ENCODE measurements at regions not wholly inside any gene's neighbourhood (a gene's known extent, or its start where the extent isn't known, plus 50 kb on each side); places are given as distances from the start of the nearest gene placed in this dataset.
"Not testable (repeated sequence)": the region's sequence is repeated elsewhere in the genome, so short reads cannot be mapped to it uniquely, and the experiment has no call there.

DNA sequence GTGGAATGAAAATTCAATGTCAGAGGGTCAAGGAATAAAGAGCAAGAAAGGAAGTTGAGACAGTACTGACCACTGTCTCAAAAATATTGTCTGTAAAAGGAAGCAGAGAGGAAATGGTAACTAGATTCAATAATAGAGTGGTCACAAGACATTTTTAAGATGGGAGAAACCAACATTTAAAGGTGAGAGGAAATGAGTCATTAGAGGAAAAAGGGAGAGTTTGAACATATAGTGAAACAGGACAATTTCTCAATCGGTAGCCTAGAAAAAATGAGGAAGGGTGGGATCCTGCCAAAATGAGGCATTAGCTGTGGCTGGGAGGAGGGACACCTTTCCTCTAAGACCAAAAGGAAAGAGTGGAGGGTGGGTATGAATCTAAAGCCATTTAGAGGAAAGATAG lies 288.5 kb downstream of the SP3 start:
- DNase-seq = no peak

DNA sequence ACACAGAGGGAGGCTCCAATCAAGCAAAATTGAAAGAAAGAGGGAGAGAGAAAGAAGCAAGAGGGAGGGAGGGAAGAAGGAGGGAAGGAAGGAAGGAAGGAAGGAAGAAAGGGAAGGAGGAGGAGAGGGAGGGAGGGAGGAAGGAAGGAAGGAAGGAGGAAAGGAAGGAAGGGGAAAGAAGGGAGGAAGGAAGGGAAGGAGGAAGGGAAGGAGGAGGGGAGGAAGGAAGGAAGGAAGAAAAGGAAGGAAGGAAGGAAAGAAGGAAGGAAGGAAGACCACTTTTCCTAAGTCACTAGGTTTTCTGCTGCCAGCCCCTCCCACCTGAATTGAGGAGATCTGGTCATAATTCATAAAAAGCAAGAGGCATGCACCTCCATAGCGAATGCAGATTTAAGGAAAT lies 287.0 kb downstream of the SP3 start:
- DNase-seq = no peak

DNA sequence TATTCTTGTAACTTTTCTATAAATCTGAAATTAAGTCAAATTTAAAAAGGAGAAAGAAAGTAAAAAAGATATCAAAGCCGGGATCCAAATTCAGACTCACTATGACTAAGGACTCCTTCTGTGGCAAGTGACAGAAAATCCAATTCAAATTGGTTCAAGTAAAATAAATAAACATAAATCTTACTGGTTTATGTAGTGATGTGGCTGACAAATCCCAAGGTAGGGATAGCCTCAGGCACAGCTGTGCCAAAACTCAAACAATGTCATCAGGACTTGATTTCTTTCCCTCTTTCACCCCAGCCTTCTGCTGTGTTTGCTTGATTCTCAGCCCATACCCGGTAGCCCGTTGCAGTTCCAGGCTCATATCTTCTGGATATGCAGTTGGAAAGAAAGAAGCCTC lies 284.6 kb downstream of the SP3 start:
- no peak for DNase-seq

DNA sequence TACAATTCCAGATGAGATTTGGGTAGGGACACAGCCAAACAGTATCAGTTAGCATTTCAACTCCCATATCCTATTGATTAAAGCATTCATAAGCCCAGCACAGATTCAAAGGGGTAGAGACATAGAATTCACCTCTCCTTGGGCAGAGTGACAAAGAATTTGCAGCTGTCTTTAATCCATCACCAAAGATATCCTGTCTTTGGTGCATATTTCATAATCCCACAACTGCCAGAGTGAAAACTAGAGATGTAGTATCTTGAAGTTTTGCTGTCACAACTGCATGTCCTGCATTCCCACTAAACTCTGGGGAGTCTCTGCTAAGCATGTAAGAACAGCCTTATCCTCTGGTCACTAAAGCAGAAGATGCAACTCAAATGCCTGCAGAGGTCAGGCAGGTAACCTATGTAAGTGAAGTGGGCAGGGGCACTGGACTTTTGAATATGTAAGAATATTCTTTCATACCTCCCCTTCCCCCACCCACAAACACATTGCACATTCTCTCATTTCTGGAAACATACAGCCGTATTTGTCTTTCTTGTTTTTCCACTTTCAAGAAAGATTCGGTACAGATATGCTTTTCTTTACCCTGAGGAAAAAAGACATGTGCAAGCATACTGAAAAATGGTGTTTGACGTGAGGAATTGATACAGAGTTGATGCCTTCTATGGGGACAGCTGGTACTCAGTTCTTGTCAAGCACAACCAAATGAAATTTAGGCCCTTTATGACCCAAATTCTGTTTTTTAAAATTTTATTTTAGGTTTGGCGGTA lies 283.1 kb downstream of the SP3 start:
- DNase-seq = no peak

DNA sequence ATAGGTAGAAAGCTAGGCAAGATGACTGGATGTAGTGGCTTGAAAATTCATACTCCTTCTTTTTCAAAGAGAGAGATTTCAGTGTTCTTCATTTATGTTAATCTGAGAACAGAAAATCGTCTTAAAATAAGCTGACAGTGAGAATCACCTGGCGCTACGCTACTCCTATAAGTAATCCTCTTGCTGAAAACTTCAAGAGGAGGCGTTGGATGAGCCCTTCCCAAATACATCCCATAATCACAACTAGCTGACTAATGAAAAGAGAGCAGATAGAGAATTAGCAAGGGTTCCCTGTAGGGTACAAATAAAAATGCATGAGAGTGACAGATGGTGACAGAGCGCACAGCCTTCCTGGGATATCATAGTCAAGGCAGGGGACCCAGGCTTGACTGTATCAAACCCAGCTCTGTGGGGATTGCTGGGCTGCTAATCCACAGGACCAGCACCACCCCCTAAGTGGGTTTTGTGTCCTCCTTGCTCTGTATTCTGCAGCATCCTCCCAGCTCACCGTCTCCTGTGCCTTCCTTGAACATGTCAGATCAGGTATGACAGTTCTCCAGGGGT lies 280.2 kb downstream of the SP3 start:
- no peak for DNase-seq

DNA sequence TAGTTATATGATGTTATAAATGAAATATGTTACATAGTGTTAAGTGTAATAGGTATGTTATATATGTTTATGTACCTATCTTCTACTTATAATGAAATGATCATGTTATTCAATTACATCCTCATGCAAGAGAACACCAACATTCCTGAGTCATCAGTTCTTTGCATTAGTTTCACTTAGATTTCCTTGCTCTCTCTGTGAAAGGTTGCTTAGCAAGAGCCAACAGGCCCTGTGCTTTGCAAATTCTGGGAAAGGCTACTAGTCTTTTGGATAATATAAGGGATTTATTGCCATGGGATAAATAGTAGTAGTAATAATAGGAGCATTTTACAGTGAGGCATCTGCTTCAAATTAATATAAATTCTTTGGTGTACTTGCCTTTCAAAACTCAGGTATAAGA lies 274.8 kb downstream of the SP3 start:
- no peak for DNase-seq

DNA sequence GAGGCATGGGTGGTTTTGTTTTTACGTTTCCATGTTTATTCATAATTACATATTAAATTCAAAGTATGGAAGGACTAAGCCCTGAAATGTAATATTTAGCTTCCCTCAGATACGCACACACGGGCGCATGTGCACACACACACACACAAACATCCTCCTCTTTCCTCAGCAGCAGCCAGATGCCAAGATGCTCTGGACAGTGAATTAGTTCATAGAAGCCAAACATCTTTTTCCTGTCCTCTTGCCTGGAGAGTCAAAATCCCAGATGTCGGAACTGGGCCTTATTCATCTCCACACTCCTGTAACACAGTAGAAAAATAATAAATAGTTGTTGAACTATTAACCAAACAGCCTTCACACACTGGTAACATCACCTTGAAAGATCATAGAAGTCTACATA lies 273.1 kb downstream of the SP3 start:
- no peak for DNase-seq

DNA sequence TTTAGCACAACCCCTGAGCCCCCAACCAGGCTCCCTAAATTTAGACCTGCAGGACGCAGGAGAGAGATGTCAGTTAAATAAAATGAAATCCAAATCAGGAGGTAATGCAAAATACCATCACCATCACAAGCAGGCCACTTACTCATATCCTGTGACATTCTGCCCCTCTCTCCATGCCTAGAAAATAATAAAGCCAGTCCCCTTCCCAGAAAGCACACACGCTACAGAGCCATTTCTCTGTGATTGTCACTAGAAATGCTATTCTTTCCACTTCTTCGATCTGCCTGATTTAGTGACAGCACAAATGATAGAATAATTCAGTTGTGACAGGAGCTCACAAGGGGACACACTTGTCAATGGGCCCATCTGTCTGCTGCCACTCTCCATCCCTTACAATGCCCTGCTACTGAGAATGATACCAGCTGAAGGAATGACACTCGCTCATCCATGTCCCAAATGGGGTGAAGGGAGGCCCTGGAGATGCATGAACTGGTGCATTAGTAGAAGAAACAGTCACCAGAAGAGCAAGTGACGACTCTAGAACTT lies 272.1 kb downstream of the SP3 start:
- no peak for DNase-seq

DNA sequence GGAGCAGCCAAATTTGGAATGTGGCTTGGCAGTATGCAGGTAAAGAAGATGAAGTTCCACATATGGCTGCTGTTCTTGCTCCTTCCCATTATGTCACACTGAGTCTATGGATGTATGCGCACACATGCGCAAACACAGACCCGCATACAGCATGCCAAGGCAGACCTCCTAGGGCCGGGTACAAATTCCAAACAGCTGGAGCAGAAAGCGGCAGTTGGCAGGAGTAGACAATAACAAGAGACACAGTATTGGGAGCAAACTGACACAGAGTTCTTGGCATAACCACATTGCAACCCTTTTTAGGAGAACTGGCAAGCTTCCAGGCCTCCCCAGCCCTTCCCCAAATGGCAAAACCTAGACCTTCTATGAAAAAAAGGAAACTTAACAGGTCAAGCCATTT lies 268.9 kb downstream of the SP3 start:
- DNase-seq = no peak

DNA sequence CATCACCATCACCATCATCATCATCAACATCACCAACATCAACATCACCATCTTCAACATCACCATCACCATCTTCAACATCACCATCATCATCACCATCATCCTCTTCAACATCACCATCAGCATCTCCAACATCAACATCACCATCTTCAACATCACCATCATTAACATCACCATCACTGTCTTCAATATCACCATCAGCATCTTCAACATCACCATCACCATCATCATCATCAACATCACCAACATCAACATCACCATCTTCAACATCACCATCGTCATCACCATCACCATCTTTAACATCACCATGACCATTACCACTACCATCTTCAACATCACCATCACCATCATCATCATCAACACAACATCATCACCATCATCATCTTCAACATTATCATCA lies 267.2 kb downstream of the SP3 start:
- no peak for DNase-seq

DNA sequence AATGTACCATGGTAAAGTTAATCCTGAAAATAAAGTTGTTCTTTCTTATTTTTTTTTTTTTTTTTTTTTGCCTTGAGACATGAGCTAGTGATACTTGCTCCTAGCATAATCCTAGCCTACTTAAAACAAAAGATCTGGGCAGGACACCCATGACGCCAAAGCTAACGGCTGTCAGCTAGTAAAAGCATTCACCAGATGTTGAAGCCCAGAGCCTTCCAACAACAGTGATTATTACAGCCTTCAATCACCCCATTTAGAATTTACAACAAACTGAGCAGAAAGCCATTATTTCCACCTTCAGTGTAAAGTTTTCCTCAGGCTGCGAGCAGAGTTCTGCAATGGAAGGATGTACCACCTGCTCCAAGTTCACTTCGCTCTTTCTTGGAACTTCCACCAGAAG lies 259.5 kb downstream of the SP3 start:
- DNase-seq = no peak

DNA sequence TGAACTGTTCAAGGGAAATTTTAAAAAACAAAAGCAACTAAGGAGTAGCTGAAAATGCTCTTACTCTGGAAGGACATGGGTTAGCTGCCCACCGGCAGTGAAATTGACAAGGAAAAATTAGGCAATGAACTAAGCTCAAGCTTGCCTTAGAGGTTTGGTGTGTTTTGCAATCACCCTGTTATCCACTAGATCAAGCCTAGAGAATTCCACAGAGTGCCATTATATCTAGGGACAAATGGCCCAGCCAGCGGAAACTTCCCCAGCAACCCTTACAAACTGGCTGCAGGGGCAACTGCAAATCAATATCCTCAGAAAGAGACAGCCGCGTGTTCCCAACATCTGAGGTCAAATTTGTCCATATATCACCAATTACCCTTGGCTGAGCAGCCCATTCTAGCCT lies 258.2 kb downstream of the SP3 start:
- DNase-seq = no peak

DNA sequence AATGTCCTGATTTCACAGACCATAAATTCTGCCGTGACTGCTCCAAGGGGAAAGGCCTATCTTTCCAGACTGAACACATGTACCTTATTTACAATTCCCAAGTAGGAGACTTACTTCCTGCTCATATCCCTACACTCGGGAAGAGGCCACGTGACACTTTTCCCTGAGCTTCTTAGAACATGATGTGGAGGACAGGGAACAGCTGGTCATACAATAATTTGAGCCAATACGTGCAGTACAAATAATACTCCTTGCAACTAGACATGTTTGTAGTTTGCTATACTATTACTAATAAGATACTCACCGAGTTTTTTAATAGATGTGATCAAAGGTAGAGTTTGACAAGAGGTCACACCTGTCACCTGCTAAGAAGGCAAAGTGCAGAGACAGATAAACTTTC lies 256.4 kb downstream of the SP3 start:
- DNase-seq = no peak

DNA sequence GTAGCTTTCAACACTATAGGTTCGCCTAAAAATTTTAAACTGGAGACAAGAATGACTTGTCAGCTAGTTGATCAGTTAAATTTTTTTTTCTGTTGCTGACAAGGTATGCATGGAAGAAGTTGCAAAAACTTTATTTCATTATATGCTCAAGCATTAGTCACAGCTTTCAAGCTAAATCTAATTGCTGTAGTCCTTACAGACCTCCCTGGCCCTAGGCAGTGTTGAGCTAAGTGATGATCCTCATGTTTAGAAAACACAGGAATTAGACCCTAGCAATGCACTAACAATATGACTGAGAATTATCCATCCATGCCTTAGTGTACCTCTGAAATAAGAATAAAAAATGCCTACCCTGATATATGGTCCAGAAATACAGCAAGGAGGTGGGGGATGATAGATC lies 253.4 kb downstream of the SP3 start:
- no peak for DNase-seq

DNA sequence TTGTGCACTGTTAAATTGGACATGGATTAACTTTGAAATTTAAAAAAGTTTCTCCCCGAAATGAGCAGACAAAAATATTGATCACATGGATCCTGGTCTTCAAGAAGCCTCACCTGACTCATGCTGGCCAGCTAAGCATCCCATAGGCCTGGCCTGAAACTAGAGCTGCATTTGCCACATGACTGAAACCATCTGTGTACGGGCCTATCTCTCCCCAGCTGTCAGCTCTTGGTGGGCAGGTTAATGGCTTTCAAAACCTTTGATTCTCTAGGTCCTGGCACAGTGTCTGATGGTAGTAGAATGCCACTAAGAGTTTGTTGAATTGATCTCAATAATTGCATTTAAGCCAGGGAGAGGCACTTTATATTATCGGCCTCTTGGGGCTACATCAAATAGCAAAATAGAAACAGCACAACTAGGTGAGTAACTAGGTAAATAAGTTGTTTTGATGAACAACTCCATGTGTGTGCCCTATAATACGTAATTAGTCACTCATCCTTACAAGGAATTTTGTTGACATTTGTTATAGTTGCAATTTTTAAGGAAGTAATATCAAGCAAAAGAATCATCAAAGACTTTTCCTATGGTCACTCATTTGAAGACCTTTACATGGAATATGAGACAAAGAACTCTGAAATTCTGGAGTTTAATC lies 251.1 kb downstream of the SP3 start:
- no peak for DNase-seq

DNA sequence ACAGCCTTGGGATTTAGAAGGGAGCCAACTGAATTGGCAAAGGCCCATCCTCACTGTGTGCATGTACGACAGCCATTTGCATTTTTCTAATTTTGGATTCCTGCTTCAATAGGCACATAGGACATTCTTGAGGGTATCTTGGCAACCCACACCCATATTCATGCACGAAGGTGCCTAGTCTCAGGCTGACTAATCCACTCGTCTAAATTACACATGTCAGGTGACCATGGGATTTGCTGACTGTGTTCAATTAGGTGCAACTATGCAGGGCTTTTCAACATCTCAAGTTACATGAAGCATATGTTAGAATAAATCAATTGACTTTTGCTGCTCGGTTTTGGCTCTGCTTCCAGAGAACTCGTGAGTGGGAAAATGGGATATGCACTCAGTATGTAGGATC lies 249.7 kb downstream of the SP3 start:
- no peak for DNase-seq

DNA sequence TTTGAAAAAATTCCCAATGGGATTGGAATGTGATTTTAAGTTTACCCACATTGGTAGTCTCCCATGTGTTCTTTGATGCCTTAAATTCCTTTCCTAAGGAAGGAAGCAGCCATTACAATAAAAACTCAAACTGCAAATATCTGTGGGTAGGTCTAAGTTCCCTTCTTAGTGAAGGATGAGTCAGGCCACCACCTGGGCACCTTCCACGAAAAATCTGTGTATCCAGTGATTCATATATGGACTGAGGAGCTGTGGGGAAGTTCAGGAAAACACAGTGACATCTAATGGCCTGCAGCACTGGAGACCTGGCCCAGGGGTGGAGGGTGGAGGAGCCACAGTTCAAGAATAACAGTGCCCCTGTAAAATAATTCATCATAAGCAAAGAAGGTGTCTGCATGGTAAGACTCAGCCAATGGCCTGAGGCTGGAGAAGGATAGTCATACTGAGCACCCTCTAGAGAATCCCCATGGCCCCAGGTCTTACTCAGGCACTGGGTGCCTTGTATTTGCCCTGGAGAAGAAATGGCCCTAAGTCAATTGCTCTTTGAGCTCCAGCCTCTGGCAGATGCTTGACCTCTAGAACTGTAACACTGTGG lies 248.6 kb downstream of the SP3 start:
- no peak for DNase-seq

DNA sequence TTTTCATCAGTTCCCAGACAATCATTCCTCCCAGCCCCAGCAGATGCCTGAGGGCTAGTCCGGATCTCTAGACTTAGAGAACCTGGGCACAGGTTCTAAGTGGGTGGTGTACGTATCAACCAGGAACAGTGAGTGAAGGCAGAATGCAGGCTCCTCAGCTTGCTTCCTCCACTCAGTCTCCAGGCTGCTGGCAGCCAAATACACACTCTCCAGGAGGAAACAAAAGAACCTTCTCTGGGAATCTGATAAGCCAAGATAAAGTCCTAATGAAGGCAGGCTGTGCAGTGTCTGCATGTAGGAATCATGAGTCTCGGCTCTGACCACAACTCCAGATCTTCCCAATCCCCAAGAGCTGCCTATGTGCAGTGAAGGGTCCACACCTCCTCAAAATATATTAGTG lies 245.7 kb downstream of the SP3 start:
- no peak for DNase-seq

DNA sequence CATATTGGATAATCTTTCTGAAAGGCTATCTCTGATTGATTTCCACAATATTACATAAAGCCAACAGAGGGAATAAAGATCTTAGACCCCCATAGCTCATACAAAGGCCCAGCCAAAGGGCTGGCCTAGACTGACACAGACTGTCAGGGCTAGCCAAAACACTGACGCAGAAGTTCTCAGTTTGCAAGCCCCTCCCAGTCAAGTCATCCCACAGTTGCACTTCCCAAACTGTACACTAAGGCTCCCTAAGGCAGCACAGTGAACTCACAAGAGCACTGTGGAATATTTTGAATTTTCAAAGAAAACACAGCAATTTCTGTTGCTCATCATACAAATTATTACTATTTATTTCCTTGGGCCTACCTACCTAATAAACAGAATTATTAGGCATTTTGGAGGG lies 244.9 kb downstream of the SP3 start:
- DNase-seq = no peak

DNA sequence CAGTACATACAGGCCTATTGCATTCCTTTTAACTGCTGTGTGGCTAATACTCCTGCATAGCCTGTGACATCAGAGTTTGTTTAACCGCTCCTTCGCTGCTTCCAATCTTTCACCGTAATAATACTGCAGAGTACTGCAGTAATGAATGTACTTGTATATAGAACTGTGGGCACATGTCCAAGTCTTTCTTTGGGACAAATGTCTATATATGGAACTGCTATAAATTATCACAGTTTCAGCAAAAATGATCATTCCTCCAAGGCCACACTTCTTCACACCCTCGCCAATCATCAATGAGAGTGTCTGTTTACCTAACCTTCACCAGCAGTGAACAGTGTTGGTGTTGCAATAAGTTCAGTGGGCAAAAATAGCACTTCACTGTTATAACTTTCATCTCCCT lies 230.4 kb downstream of the SP3 start:
- no peak for DNase-seq

DNA sequence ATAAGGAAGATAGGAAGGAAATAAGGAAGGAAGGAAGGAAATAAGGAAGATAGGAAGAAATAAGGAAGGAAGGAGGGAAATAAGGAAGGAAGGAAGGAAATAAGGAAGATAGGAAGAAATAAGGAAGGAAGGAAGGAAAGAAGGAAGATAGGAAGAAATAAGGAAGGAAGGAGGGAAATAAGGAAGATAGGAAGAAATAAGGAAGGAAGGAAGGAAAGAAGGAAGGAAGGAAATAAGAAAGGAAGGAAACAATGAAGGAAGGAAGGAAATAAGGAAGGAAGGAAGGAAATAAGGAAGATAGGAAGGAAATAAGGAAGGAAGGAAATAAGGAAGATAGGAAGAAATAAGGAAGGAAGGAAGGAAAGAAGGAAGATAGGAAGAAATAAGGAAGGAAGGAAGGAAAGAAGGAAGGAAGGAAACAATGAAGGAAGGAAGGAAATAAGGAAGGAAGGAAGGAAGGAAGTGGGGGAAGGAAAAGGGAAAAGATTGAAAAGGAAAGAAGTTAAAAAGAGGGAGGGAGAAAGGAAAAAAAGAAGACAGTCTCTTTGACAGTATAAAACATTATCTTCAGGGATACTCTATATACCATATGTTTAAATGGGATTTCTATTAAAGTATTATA lies 227.1 kb downstream of the SP3 start:
- DNase-seq = not testable (repeated sequence)

DNA sequence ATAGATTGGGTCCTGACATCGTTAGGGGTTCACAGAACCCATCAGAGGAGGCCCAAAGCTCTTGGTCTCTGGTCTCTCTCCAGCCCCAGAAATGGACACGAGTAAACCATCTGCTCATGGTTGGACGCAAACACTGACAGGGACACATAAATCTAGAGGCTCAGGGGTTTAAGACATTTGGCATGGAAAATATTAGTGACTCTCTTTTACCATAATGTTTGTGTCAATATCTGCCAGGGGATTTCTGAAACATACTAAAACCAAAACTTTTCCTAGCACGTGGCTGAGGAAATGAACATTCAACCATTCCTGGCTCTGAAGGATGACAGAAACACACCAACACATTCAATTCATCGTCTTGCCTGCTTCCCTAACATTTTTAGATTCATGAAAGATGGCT lies 226.2 kb downstream of the SP3 start:
- DNase-seq = no peak

DNA sequence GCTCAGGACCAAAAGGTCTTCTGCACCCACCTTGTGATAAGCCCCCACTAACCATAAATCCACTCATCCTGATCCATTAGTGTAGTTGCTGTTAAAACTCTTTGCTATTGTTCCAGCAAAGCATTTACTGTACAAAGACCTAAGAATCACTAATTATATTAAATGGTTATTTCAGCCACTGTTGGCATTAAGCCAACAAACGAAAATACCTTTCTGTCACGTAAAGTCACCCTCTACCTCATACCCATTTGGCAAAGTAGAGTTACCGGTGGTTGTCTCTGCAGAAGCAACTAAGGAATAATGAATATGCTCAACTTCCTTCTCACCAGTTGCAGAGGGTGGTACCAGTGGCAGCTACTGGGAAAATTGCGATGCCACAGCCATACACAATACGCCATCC lies 224.5 kb downstream of the SP3 start:
- DNase-seq = no peak

Data from effector CD4-positive, alpha-beta T cell (primary cell).